Thyroid gland (tissue), 4 donors: ENCODE measurements at regions not wholly inside any gene's neighbourhood (a gene's known extent, or its start where the extent isn't known, plus 50 kb on each side); places are given as distances from the start of the nearest gene placed in this dataset.

Source experiments
- DNase-seq, 2 donors: peaks; one replicate each; pipeline ENCODE4 v3.0.0-alpha.2; 2019
- H3K27ac ChIP-seq, 3 donors: fragments of 200-600 bp; sonication (generic); 1 replicate in 2 of 3; 2 replicates in 1 of 3; pipeline ENCODE4 v1.5.1; 2016 to 2019; ENCODE audit warnings: mild to moderate bottlenecking in 1 of 3, moderate library complexity in 1 of 3
- H3K27me3 ChIP-seq: fragments of 200-600 bp; sonication (generic); one replicate; pipeline ENCODE4 v1.5.1; 2019
- H3K36me3 ChIP-seq, 2 donors: fragments of 200-600 bp; sonication (generic); one replicate each; pipeline ENCODE4 v1.5.1; 2016 to 2019
- H3K4me1 ChIP-seq, 2 donors: fragments of 200-600 bp; sonication (generic); one replicate each; pipeline ENCODE4 v1.5.1; 2017 to 2019
- H3K4me3 ChIP-seq, 3 donors: fragments of 200-600 bp; sonication (generic); replicated peaks in 1 of 3; 1 replicate in 2 of 3; 2 replicates in 1 of 3; pipeline ENCODE4 v1.5.1; 2016; ENCODE audit warnings: mild to moderate bottlenecking in 1 of 3
- H3K9me3 ChIP-seq: fragments of 200-600 bp; sonication (generic); one replicate; pipeline ENCODE4 v1.5.1; 2017
- POLR2A ChIP-seq, 2 donors: fragments of 450-650 bp; IDR thresholded peaks; one replicate each; pipeline ENCODE4 v1.6.1; 2017; ENCODE audit warnings: antibody characterized with exemption in 2 of 2, mild to moderate bottlenecking in 2 of 2, moderate library complexity in 1 of 2
- WGBS, 2 donors: methylation state at CpG; one replicate each; pipeline ENCODE4 v1.1.5; 2017; 5-methylcytosine and 5-hydroxymethylcytosine counted together
- intact Hi-C: fragments of 100-400 bp; cut with DNase I; formaldehyde crosslinking; loops from one replicate; pipeline ENCODE4 v1.15.1; 2023
- TF ChIP-seq, protein P1 (sequence below), 6 experiments: fragments of 200-600 bp in 3 of 6; fragments of 450-650 bp in 3 of 6; sonication (generic) in 3 of 6; IDR thresholded peaks; one replicate each; pipeline ENCODE4 v1.5.1; 2016 to 2019; ENCODE audit warnings: antibody characterized with exemption in 6 of 6, mild to moderate bottlenecking in 2 of 6, inconsistent platforms in 1 of 6, moderate library complexity in 1 of 6

DNA sequence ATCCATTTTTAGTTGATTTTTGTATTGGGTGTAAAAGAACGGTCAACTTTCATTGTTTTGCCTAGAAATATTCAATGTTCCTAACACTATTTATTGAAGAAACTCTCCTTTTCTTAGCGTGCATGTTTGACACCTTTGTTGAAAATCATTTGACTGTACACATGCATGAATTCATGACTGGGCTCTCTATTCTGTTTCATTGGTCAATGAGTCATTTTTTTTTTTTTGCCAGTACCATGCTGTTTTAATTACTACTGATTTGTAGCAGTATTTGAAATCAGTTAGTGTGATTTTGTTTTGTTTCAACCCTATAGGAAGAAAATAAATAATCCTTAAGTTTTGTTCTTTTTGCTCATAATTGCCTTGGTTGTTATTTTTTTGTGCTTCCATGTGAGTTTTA lies 828.7 kb downstream of the SUCLG1 start:
- Histone ChIP-seq H3K27me3 (no peaks in the 10 kb centered on the region), H3K36me3 (no peaks in the 10 kb centered on the region), H3K4me1 (no peaks in the 10 kb centered on the region), H3K9me3 (no peaks in the 10 kb centered on the region), H3K27ac (no peak overlapping the region), H3K4me3 (no peak overlapping the region)
- DNase-seq = no peak
- TF ChIP-seq, protein P1, sequence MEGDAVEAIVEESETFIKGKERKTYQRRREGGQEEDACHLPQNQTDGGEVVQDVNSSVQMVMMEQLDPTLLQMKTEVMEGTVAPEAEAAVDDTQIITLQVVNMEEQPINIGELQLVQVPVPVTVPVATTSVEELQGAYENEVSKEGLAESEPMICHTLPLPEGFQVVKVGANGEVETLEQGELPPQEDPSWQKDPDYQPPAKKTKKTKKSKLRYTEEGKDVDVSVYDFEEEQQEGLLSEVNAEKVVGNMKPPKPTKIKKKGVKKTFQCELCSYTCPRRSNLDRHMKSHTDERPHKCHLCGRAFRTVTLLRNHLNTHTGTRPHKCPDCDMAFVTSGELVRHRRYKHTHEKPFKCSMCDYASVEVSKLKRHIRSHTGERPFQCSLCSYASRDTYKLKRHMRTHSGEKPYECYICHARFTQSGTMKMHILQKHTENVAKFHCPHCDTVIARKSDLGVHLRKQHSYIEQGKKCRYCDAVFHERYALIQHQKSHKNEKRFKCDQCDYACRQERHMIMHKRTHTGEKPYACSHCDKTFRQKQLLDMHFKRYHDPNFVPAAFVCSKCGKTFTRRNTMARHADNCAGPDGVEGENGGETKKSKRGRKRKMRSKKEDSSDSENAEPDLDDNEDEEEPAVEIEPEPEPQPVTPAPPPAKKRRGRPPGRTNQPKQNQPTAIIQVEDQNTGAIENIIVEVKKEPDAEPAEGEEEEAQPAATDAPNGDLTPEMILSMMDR (IDR thresholded peaks at IDR 0.05) = no peak
- no peak for TF ChIP-seq POLR2A (IDR thresholded peaks at IDR 0.05)
- intact Hi-C loops = no loop called here
- WGBS, 2 donors = 82 to 84% methylated on average over 2 of the region's 2 CpGs

DNA sequence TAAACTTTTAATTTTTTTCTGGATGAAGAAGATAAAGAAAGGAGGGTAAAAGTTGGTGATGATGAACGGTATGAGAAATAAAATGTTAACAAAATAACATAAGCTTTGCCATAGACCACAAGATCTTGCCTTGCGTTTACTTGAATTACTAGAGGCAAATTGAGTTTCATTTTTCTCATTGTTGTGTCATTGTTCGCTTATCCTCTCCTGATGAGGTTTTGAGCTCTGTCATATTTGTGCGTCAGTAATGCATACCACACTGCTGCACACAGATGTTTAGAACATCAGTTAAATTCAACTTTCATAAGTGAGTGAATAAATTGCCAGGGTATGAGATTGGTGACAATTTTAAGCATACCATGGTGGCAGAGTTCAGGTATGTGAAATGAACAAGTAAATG lies 843.6 kb downstream of the SUCLG1 start:
- DNase-seq = no peak
- Histone ChIP-seq H3K4me3 (no peak overlapping the region), H3K27me3 (no peaks in the 10 kb centered on the region), H3K36me3 (no peaks in the 10 kb centered on the region), H3K27ac (no peak overlapping the region), H3K4me1 (no peaks in the 10 kb centered on the region), H3K9me3 (no peaks in the 10 kb centered on the region)
- TF ChIP-seq POLR2A (IDR thresholded peaks at IDR 0.05) = no peak
- TF ChIP-seq, protein P1 (IDR thresholded peaks at IDR 0.05) = no peak
- 85 to 89% methylated on average over 4 of the region's 4 CpGs for WGBS, 2 donors
- intact Hi-C loops = no loop called here

DNA sequence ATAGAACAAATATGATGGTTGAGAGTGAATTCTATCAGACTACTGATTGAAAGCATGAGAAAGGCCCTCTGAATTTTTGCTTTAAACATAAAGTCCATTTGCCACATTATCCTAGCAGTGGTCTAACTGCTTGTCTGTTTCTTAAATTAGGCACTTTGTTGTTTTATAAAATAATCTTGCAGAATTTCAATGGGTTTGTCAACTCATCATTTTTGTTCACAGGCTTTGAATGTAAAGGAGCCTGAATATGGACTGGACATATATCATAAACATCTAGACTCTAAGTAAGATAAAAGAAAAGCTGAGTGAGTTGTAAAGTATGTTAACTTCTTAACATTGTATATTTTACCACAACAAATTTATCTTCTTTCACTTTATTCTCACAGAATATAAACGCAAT lies 845.9 kb downstream of the SUCLG1 start:
- no peak for TF ChIP-seq POLR2A (IDR thresholded peaks at IDR 0.05)
- TF ChIP-seq, protein P1 (IDR thresholded peaks at IDR 0.05) = no peak
- Histone ChIP-seq H3K4me3 (no peak overlapping the region), H3K27ac (no peak overlapping the region), H3K36me3 (no peaks in the 10 kb centered on the region), H3K27me3 (no peaks in the 10 kb centered on the region), H3K4me1 (no peaks in the 10 kb centered on the region), H3K9me3 (no peaks in the 10 kb centered on the region)
- WGBS, 2 donors = 84 to 90% methylated on average over 1 of the region's 1 CpG
- DNase-seq = no peak
- intact Hi-C loops = no loop called here

DNA sequence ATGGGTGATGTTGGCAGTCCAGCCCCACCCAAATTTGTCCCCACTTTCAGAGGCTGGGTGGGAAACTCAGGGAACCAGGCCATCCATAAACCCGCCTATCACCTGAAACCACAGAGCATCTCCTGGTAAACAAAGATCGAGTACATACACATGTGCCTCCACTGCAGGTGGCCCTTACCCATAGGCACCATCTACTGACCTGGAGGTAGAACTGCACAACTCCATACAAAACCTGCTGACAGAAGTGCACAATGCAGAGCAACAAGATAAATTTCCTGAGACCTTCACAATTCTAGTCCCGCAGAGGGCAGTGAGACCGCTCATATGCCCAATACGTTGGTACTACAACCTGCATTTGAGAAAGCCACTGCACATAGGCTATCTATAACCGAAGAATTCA lies 856.3 kb downstream of the SUCLG1 start:
- Histone ChIP-seq H3K4me3 (no peak overlapping the region), H3K27me3 (no peaks in the 10 kb centered on the region), H3K9me3 (no peaks in the 10 kb centered on the region), H3K36me3 (no peaks in the 10 kb centered on the region), H3K27ac (no peak overlapping the region), H3K4me1 (no peaks in the 10 kb centered on the region)
- 98% methylated on average over 5 to 6 of the region's 6 CpGs for WGBS, 2 donors
- no peak for DNase-seq
- intact Hi-C loops = no loop called here
- TF ChIP-seq POLR2A (IDR thresholded peaks at IDR 0.05) = no peak
- TF ChIP-seq, protein P1 (IDR thresholded peaks at IDR 0.05) = no peak

DNA sequence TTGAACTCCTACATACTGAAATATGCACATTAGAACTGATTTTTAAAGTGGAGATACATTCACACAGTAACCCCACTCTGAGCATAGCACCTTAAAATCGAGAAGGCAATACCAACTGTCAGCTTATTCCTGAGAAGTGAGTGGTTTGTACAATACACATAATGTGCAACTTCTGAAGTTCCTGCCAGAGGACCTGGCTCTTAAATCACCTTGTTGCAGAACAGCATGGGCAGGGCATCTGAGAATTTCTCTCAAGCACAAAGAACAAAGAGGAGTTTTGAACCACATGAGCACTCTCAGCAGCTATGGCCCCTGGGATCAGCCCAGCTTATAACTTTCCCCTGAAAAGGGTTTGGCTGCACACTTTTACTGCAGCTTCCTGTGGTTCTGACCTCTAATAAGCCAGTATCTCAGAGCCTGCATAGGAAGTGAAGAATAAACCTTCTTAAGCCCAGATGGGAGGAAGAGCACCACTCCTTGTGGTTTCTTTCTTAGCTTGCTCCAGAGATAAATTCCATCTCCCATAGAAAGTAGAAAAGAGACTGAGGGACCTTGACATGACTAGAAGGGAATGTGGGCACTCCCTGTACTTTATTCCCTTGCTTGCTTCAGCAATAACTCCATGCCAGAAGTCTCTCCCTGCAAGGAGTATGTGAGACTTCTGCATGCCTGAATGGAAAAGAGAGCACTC lies 862.3 kb downstream of the SUCLG1 start:
- H3K27ac ChIP-seq = no peak overlapping the region
- H3K27me3 ChIP-seq = no peaks in the 10 kb centered on the region
- no peaks in the 10 kb centered on the region for H3K4me1 ChIP-seq
- no peak for DNase-seq
- TF ChIP-seq, protein P1 (IDR thresholded peaks at IDR 0.05) = no peak
- no peak for TF ChIP-seq POLR2A (IDR thresholded peaks at IDR 0.05)
- no peak overlapping the region for H3K4me3 ChIP-seq
- no peaks in the 10 kb centered on the region for H3K9me3 ChIP-seq
- no peaks in the 10 kb centered on the region for H3K36me3 ChIP-seq
- intact Hi-C loops = no loop called here
- WGBS, 2 donors = 30 to 38% methylated on average over 1 of the region's 1 CpG
